ENCODE measurements at regions not wholly inside any gene's neighbourhood (a gene's known extent, or its start where the extent isn't known, plus 50 kb on each side); places are given as distances from the start of the nearest gene placed in this dataset.

DNA sequence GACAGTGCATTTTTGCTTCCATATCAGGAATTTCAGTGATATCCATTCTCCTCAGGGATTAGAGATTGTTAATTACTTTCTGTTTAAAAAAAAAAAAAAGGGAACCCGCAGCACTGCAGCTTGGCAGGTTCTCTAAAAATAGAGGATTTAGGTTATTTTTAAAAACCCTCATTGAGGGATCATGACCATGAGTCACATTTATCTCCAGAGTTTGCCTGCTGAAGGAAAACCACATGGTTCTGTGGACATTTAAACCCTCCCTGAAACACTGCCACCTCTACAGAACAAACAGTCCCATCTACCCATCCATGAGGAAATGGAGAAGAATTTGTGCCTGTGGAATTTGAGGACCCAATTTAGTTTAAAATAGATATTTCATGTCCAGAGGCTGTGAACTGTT is 66.2 kb upstream of the UBE2E1 start:
- ChIA-PET CTCF (interaction anchor here (0.7 to 1.3 kb wide), 2 partner anchors 9 to 22 kb away, joined by 4 to 7 read pairs; no protein-coding TSS in a partner anchor), POLR2A (no interaction called here)
- Histone ChIP-seq H3K79me2 (ENCODE audit: control insufficient read depth, insufficient read depth, low read length) (no peaks in the 10 kb centered on the region), H3K4me2 (ENCODE audit: insufficient read depth, low read length) (peak overlapping the region; percentile 47), H3K9ac (replicated peaks; ENCODE audit: extremely low read depth, insufficient read depth, low read length) (no peak overlapping the region), H2AFZ (ENCODE audit: low read depth, low read length) (peak overlapping the region; percentile 55), H3K9me1 (replicated peaks; ENCODE audit: control insufficient read depth, extremely low read depth, insufficient read depth, low read length) (no peaks in the 10 kb centered on the region), H3K27me3 (ENCODE audit: control insufficient read depth in 2 of 2, insufficient read depth in 2 of 2, low read length in 2 of 2) (no peaks in the 10 kb centered on the region), H3K36me3 (ENCODE audit: control insufficient read depth in 2 of 2, extremely low read depth in 1 of 2, insufficient read depth in 2 of 2, low read length in 2 of 2) (no peaks in the 10 kb centered on the region), H4K20me1 (replicated peaks; ENCODE audit: control insufficient read depth, extremely low read depth, insufficient read depth, low read length) (no peaks in the 10 kb centered on the region), H3K4me1 (ENCODE audit: control insufficient read depth, extremely low read depth, insufficient read depth, low read length) (peaks cover 46% of the 10 kb centered on the region), H3K27ac (ENCODE audit: insufficient read depth, low read depth, low read length) (peak overlapping the region; percentile 66), H3K9me3 (replicated peaks; ENCODE audit: control insufficient read depth, insufficient read depth, low read length) (no peaks in the 10 kb centered on the region), H3K4me3 (replicated peaks in 1 of 3; ENCODE audit: insufficient read depth in 1 of 3, low read depth in 1 of 3, low read length in 3 of 3) (no peak overlapping the region)
- DNase-seq (ENCODE audit: low read depth, low spot score) (peak; percentile 41), FAIRE-seq (peak; percentile 35)
- intact Hi-C loops (cut with micrococcal nuclease), result no loop called here
- dilution Hi-C loops (cut with MboI; ENCODE audit: extremely low pct_ligation_motif_present, low sequenced_read_pairs), result no loop called here
- TF ChIP-seq, protein P1, sequence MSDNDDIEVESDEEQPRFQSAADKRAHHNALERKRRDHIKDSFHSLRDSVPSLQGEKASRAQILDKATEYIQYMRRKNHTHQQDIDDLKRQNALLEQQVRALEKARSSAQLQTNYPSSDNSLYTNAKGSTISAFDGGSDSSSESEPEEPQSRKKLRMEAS (IDR thresholded peaks at IDR 0.05; ENCODE audit: insufficient read depth, insufficient read length), result no peak
- peak; percentile 62 for TF ChIP-seq FOS (IDR thresholded peaks at IDR 0.05; ENCODE audit: borderline replicate concordance, insufficient read depth, low read length)
- BruUV-seq (replicated peaks), result no TSS peak

DNA sequence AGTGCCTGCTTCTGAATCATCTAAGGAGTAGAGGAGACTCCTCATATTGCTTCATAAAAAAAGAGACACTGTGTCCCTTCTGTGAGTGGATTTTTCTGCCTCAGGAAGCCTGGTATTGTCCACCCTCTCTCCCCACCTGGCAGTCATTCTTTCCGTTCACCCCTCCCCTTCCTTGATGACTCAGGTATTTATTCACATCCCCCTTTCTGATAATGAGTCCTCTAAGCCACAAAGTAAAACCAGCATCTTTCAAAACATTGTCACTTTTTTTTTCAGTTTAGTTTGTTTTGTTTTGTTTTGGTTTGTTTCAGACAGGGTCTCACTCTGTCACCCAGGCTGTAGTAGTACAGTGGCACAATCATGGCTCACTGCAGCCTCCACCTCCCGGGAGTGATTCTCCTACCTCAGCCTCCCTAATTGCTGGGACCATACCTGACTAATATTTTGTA is 65.2 kb upstream of the UBE2E1 start:
- H3K27me3 ChIP-seq (ENCODE audit: control insufficient read depth in 2 of 2, insufficient read depth in 2 of 2, low read length in 2 of 2), result no peaks in the 10 kb centered on the region
- CTCF ChIA-PET, result interaction anchor here (0.7 kb wide), 1 partner anchor 21 kb away, joined by 4 read pairs; no protein-coding TSS in a partner anchor

More for the DNA sequence above, 65.2 kb upstream of the UBE2E1 start:
- intact Hi-C loops (cut with micrococcal nuclease) (loop anchor here (1.0 to 10.0 kb wide), 5 partner anchors 55 to 416 kb away; partner anchors contain the start of gene NR1D2), dilution Hi-C loops (cut with MboI; ENCODE audit: extremely low pct_ligation_motif_present, low sequenced_read_pairs) (no loop called here)
- Histone ChIP-seq H3K27ac (ENCODE audit: insufficient read depth, low read depth, low read length) (peak overlapping the region; percentile 66), H3K4me1 (ENCODE audit: control insufficient read depth, extremely low read depth, insufficient read depth, low read length) (peaks cover 38% of the 10 kb centered on the region), H3K9me3 (replicated peaks; ENCODE audit: control insufficient read depth, insufficient read depth, low read length) (no peaks in the 10 kb centered on the region), H2AFZ (ENCODE audit: low read depth, low read length) (peak overlapping the region; percentile 3), H3K4me2 (ENCODE audit: insufficient read depth, low read length) (peak overlapping the region; percentile 47), H3K4me3 (replicated peaks in 1 of 3; ENCODE audit: insufficient read depth in 1 of 3, low read depth in 1 of 3, low read length in 3 of 3) (peak overlapping the region in 1 of 3 experiments; percentile 23), H3K79me2 (ENCODE audit: control insufficient read depth, insufficient read depth, low read length) (no peaks in the 10 kb centered on the region), H3K9me1 (replicated peaks; ENCODE audit: control insufficient read depth, extremely low read depth, insufficient read depth, low read length) (no peaks in the 10 kb centered on the region), H4K20me1 (replicated peaks; ENCODE audit: control insufficient read depth, extremely low read depth, insufficient read depth, low read length) (no peaks in the 10 kb centered on the region), H3K9ac (replicated peaks; ENCODE audit: extremely low read depth, insufficient read depth, low read length) (peak overlapping the region; percentile 35), H3K36me3 (ENCODE audit: control insufficient read depth in 2 of 2, extremely low read depth in 1 of 2, insufficient read depth in 2 of 2, low read length in 2 of 2) (no peaks in the 10 kb centered on the region)
- POLR2A ChIA-PET, result no interaction called here
- FAIRE-seq (peak; percentile 84), DNase-seq (ENCODE audit: low read depth, low spot score) (peak; percentile 93)
- no TSS peak for BruUV-seq (replicated peaks)
- TF ChIP-seq, protein P2, sequence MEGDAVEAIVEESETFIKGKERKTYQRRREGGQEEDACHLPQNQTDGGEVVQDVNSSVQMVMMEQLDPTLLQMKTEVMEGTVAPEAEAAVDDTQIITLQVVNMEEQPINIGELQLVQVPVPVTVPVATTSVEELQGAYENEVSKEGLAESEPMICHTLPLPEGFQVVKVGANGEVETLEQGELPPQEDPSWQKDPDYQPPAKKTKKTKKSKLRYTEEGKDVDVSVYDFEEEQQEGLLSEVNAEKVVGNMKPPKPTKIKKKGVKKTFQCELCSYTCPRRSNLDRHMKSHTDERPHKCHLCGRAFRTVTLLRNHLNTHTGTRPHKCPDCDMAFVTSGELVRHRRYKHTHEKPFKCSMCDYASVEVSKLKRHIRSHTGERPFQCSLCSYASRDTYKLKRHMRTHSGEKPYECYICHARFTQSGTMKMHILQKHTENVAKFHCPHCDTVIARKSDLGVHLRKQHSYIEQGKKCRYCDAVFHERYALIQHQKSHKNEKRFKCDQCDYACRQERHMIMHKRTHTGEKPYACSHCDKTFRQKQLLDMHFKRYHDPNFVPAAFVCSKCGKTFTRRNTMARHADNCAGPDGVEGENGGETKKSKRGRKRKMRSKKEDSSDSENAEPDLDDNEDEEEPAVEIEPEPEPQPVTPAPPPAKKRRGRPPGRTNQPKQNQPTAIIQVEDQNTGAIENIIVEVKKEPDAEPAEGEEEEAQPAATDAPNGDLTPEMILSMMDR (IDR thresholded peaks at IDR 0.05; ENCODE audit: extremely low read depth in 1 of 2, insufficient read depth in 1 of 2, low read depth in 1 of 2, low read length in 2 of 2), result no peak
- TF ChIP-seq MYC (IDR thresholded peaks at IDR 0.05; ENCODE audit: low read depth, low read length), result no peak
- TF ChIP-seq FOS (IDR thresholded peaks at IDR 0.05; ENCODE audit: borderline replicate concordance, insufficient read depth, low read length), result peak; percentile 97
- TF ChIP-seq POLR2AphosphoS5 (IDR thresholded peaks at IDR 0.05; ENCODE audit: insufficient read depth, low read depth, low read length), result peak; percentile 82
- TF ChIP-seq GATA2 (IDR thresholded peaks at IDR 0.05; ENCODE audit: insufficient read depth, insufficient read length, low read depth, low read length), result peak; percentile 93
- peak; percentile 86 for TF ChIP-seq JUN (IDR thresholded peaks at IDR 0.05; ENCODE audit: borderline replicate concordance, insufficient read depth, insufficient read length, low read depth)
- peak; percentile 21 for TF ChIP-seq POLR2A (IDR thresholded peaks at IDR 0.05; ENCODE audit: low read depth, low read length)
- TF ChIP-seq EZH2 (IDR thresholded peaks at IDR 0.05; ENCODE audit: borderline replicate concordance, low read depth, low read length, severe bottlenecking), result no peak
- TF ChIP-seq, protein P1 (IDR thresholded peaks at IDR 0.05; ENCODE audit: insufficient read depth, insufficient read length), result no peak

Measured in endothelial cell of umbilical vein (primary cell).